ENCODE measurements at regions not wholly inside any gene's neighbourhood (a gene's known extent, or its start where the extent isn't known, plus 50 kb on each side); places are given as distances from the start of the nearest gene placed in this dataset.
"Not testable (repeated sequence)": the region's sequence is repeated elsewhere in the genome, so short reads cannot be mapped to it uniquely, and the experiment has no call there.

- no peak for DNase-seq (ENCODE audit: low spot score)
Measured at GRCh38 chr16:86869288-86870022, 291.1 kb downstream of the FOXL1 start.

GRCh38 chr16:86870380-86870779, 292.0 kb downstream of the FOXL1 start:
- no peak for DNase-seq (ENCODE audit: low spot score)

- DNase-seq (ENCODE audit: low spot score), result no peak
Measured at GRCh38 chr16:86872131-86872530, 293.8 kb downstream of the FOXL1 start.

DNA sequence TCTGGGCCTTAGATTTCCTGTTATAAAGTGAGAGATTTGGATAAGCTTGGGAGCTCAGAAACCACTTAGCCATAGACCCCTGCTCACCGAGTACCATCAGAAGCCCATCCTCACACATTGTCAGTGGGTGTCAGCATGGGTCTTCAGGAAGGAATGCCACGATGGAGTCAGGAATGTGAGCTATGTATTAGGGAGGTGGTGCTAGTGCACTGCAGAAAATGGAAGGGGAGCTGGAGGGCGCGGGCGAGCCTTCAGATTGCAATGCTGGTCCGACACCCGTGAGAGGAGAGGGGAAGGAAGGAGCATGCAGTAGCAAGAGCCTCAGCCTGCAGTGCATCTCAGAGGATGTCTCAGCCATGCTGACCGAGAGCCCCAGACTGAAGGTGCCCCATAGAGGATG, 294.5 kb downstream of the FOXL1 start:
- no peak for DNase-seq (ENCODE audit: low spot score)

GRCh38 chr16:86874141-86874540, 295.8 kb downstream of the FOXL1 start:
- DNase-seq (ENCODE audit: low spot score), result peak; percentile 59

- DNase-seq (ENCODE audit: low spot score), result no peak
Measured at GRCh38 chr16:86876499-86876898, 298.1 kb downstream of the FOXL1 start.

GRCh38 chr16:86877108-86877507, 298.8 kb downstream of the FOXL1 start:
- no peak for DNase-seq (ENCODE audit: low spot score)

- no peak for DNase-seq (ENCODE audit: low spot score)
Measured at GRCh38 chr16:86877835-86878234, 299.5 kb downstream of the FOXL1 start.

DNA sequence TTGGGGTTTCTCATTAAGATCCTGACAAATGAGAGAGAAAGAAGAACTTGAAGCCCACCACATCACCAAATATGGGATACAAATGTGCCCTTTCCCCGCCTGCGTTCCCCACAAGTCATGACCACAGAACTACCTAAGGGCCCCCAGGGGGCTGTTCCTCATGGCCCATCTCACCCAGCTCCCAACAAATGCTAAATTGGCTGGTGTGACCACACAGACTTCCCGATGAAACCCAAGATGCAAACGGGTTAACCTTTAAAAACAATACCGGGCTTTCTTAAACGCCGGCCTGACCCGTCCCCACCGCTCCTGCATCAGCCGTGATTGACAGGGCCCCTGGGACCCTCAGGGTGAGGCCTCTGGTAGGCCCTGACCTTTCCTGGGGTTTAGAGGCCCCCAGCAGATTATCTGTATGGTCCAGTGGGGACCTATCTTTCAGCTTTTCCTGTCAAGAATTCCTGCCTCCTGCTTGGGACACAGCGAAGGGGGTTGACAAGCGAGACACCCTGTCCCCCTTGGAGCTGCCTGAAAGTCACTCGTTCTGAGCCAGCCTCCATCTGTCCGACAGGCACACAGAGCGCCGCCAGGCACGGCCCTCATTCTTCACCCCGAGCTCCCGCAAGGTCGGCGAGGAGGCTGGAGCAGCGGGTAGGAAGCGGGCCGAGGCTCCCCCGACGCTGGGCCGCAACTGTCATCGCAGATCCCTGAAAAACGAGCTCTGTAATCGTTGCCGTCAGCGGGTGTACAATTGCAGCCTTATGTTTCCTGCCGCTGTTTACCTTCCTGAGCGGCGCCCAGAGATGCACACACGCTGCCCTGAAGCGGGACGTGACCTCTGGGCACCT, 300.1 kb downstream of the FOXL1 start:
- DNase-seq (ENCODE audit: low spot score), result no peak

- no peak for DNase-seq (ENCODE audit: low spot score)
Measured at GRCh38 chr16:86879268-86879667, 300.9 kb downstream of the FOXL1 start.

DNA sequence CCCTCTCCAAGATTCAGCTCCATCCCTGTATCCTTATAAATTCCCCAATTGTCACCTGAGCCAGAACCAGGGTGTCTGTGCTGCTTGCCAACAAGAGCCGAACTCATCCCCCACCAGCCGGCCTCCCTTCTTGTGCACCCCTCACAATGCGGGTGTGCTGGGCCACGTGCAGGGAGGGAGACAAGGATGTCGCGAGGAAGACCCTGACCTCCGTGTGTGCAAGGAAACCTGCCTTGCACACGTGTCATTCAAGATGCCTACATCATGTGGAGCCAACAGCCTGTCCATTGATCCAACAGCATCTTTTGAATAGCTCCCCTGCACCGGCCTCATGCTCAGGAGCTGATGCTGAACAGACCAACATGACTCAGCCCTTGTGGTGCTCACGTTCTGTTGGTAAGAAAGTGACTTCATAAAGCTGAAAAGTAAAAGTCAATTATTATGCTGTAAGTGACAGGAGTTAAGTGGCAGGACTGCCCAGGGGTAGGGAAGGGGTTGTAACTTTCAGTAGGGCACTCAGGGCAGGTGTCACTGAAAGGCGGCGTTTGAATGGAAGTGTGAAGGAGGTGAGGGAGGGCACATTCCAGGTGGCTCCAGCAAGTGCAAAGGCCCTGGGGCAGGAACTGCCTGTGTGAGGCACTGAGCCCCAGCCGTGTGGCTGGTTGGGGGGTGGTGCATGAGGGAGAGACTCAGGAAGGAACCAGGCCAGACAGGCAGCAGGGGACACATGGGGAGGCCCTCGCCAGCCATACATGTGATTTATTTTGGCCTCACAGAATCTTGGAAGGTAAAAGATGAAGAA, 302.2 kb downstream of the FOXL1 start:
- no peak for DNase-seq (ENCODE audit: low spot score)

DNA sequence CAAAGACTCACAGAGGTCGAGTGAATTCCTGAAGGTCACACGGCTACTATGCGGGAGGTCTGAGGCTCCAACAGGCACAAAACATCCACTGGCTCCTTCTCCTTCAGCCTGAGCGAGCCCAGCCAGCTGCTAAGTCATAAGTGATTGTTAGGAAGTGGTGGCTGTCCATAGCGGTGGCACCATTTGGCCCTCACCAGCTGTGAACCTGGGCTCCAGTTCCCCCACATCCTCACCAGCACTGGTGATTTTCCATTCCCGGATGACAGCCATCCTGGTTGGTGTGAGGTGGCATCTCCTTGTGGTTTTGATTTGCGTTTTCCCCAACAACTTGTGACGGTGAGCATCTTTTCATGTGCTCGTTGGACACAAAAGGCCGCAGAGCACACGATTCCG, 302.8 kb downstream of the FOXL1 start:
- no peak for DNase-seq (ENCODE audit: low spot score)

- no peak for DNase-seq (ENCODE audit: low spot score)
Measured at GRCh38 chr16:86881861-86882273, 303.5 kb downstream of the FOXL1 start.

GRCh38 chr16:86882586-86883280, 304.4 kb downstream of the FOXL1 start:
- DNase-seq (ENCODE audit: low spot score), result no peak

- no peak for DNase-seq (ENCODE audit: low spot score)
Measured at GRCh38 chr16:86883583-86884389, 305.4 kb downstream of the FOXL1 start.

GRCh38 chr16:86884390-86884650, 306.0 kb downstream of the FOXL1 start:
- DNase-seq (ENCODE audit: low spot score), result no peak

GRCh38 chr16:86885139-86885538, 306.8 kb downstream of the FOXL1 start:
- DNase-seq (ENCODE audit: low spot score), result no peak

- no peak for DNase-seq (ENCODE audit: low spot score)
Measured at GRCh38 chr16:86886651-86887050, 308.3 kb downstream of the FOXL1 start.

DNA sequence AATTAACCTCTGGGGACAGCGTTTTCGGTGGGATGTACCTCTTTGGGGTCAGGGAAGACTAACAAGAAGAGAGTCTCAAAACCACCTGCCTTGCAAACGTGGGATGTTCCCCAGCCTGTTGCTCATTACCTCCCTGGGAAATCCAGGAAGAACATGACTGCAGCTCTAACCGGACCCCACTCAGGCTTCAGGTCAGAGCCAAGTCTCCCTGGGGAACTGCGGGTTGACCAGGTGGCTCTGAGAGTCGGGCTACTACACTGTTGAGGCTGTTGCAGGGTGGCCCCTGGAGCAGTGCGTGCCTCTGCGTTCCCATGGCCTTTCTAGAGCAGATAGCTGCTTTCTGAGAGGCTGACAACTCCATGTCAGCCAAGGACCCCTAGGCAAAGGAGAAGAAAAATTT, 309.1 kb downstream of the FOXL1 start:
- DNase-seq (ENCODE audit: low spot score), result no peak

- no peak for DNase-seq (ENCODE audit: low spot score)
Measured at GRCh38 chr16:86888231-86889053, 310.1 kb downstream of the FOXL1 start.

GRCh38 chr16:86889054-86889366, 310.7 kb downstream of the FOXL1 start:
- not testable (repeated sequence) for DNase-seq (ENCODE audit: low spot score)
